SIG-M5 treated with dmso at 0.1 percent for 504 hours (cell line): ENCODE measurements at regions not wholly inside any gene's neighbourhood (a gene's known extent, or its start where the extent isn't known, plus 50 kb on each side); places are given as distances from the start of the nearest gene placed in this dataset.
"Not testable (repeated sequence)": the region's sequence is repeated elsewhere in the genome, so short reads cannot be mapped to it uniquely, and the experiment has no call there.

Experiments
- DNase-seq: peaks from one replicate; lab custom pipeline; 2025; ENCODE audit not compliant: unreplicated experiment; lab: John Stamatoyannopoulos, UW

GRCh38 chr5:164253764-164254163 lies 748.3 kb downstream of the MAT2B start:
- no peak for DNase-seq

GRCh38 chr5:164255598-164256213 lies 750.3 kb downstream of the MAT2B start:
- no peak for DNase-seq

DNA sequence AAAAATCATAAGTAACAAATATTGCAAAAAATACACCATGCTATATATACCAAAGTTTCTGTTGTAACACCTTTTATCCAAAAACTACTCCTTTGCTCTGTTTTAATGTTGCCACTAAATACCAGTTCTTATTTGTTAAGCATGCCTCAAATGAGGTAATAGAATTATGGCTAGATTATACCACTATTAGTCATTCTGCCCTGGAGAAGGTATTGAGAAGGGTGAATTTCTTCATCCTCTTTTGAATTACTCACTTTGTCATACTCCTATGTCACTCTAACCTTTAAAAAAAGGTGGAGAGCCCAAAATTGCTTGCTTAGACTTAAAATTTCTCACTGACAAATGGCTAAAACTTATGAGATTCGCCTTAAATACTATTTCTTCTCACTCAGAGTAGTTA lies 750.9 kb downstream of the MAT2B start:
- no peak for DNase-seq

GRCh38 chr5:164256954-164257353 lies 751.5 kb downstream of the MAT2B start:
- no peak for DNase-seq

DNA sequence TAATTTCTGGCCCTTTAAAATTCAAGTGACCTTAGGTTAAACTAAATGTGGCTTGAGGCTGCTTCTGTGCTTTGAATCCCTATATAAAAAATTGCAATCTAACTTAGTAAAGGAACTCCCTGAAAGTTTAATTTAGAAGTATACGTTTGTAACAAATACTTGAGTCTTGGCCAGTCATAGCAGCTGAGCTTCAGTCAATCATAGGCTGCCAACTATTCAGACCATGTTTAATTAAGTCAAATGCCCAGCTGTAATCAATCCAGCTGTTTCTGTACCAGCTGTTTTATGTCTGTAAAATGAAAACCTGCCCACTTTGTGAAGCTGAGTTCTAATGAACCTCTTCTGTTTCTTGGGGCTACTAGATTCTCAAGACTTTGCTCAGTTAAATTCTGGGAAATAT lies 760.1 kb downstream of the MAT2B start:
- DNase-seq = no peak

DNA sequence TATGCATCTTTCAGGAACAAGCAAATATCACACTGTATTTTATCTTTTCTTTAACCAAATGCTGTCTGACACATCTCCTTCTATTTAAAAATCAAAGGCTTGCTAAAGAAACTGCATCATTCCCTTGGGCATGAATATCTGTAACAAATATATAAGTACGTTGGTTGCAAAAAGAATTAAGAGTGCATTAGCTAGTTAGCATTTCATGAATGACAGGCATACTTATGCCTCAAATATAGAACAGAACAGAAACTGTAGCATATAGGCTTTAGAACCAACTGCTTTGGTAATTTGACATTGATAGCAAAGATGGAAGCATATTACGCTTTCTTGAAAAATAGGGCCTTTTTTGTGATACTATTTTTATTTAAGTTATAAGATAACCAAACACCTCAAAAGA lies 761.2 kb downstream of the MAT2B start:
- no peak for DNase-seq

DNA sequence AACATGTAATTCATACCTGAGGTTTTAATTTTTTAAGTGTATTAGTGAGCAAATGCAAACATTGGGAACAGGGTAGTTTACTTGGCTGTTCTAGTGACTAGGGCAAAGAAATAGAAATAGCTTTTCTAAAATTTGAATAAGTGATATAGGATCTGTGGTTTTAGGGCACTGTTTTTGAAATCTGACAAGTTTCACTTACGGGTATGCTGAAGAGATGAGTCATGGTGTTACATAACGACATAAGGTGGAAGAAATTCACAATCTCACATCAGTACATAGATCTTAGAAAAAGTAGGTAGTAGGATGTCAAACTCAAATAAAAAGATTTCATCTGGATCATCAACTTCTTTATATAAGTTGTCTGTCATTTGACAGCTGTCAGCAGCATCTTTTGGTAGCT lies 772.3 kb downstream of the MAT2B start:
- DNase-seq = no peak

DNA sequence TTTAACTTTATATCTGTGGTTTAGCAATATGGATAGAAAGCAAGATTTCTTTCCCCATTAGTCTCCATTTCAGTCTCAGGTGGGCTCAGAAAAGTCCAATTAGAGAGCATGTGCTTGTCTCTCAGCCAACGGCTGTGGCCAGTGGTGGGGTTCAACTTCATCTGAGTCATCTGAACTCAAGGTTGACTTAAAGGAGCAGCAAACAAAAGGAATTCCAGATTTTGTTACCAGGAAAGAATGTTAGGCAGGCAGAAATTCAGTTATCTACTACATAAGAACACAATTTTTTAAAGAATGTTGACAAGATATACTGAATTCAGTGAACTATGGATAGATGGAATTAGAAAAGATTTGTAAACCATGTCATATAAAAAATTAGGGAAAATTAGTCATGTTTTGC lies 784.1 kb downstream of the MAT2B start:
- DNase-seq = no peak

DNA sequence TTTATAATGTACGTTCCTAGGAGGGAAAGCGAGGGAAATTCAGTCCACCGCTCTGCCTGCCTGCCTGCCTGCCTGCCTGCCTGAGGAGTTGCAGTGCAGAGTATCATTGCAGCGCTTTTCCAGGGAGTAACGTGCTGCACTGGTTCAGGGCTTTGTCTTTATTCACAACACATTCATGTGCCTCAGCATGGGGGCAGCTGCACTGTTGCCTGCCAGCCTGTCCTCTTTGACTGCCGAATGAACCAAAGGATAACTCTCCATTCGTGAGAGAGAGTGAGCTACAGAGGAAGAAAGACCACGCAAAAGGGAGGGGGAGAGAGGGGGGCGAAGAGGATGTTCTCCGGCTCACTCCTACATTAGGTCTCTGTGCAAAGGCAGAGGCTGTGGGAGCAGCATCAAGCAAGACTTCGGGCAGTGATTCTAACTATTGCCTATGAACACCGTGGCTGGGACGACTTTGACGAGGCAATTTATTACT lies 791.2 kb downstream of the MAT2B start:
- no peak for DNase-seq

- no peak for DNase-seq
Measured at GRCh38 chr5:164298165-164298564, 792.7 kb downstream of the MAT2B start.

DNA sequence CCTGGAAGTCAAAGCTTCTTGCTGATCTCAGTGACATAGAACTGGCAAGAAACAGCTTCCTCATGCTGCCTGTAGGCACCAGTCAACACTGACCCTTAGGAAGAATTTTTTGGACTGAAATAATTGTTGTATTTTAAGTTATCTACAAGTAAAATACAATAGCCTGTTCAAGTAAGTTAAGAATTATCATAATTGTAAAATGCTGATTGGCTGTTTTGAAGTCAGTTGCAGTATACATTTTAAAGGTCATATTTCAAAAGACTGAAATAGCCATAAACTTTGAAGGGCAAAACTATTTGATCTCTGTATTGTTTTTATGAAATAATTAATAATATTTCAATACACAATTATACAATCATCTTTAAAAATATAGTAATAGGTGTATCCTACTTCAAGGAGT lies 794.9 kb downstream of the MAT2B start:
- DNase-seq = no peak

DNA sequence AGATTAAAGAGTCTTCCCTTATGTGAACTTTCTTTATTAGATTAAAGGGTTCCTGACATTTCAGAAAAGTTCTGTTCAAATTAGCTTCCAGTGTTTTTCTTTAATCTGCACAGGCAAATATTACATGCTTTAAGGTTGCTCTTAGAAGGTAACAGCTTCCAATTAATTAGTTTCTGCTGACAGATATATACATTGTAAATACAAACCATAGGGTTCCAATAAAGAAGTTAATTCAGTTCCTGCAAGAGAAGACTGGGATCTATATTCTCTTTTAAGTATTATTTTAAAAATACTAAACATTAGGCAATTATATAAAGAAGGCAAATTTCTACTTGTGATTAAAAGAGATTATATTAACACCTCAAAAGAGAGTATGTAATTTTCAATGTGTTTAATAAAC lies 795.7 kb downstream of the MAT2B start:
- no peak for DNase-seq

- DNase-seq = no peak
Measured at GRCh38 chr5:164301708-164302107, 796.3 kb downstream of the MAT2B start.

DNA sequence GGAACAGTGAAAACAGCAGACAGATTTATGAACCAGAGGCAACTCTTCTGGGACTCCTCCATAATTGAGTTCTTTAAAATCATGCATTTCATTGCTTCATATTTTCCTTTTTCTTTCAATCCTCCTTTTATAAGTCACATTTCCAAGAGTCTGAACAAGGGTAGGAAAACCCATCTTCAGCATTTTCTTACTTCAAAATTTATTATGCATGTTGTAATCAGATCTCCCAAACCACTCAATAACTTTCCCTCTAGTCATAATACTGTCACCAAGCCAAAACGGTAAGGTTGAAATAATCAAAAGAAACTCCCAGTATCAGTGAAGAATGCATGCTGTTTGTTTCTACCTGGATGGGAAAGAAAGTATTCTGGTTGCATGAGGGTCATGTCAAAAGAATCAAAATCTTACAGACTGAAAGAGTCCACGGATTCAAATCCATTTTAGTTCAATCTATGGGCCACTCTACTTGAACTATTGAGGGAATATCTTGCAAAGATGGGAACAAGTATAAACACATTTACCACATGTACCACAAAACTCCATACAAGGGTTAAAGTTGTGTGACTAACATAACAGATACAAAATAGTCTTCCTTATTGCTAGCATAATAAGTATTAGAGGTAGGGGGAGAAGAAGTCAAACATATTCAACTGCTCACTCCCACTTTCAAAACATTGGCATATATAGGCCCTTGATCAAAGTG lies 797.3 kb downstream of the MAT2B start:
- no peak for DNase-seq

DNA sequence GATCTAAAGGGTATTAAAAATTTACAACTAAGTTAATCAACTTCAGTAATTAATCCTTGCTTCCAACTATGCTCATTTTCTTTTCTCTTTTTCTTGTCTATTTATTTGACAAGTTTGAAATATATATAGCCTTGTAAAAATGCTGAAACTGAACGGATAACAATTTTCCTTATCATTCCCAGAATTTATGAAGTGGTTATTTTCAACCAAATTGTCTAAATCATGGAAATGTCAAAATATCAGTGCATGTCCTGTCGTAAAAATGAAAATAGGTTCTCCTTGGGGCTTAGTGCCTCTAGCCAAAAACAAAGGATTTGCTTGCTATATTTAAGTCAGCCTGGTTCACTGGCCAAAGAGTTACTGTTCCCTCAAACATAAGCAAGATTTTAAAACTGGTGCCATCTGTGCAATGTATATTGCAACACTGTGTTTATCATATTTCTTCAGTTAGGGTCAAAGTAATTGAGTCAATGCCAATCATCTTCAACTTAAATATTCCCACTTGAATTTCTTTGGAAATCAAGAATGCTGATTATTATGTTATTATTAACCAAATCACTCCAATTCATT lies 798.3 kb downstream of the MAT2B start:
- no peak for DNase-seq

DNA sequence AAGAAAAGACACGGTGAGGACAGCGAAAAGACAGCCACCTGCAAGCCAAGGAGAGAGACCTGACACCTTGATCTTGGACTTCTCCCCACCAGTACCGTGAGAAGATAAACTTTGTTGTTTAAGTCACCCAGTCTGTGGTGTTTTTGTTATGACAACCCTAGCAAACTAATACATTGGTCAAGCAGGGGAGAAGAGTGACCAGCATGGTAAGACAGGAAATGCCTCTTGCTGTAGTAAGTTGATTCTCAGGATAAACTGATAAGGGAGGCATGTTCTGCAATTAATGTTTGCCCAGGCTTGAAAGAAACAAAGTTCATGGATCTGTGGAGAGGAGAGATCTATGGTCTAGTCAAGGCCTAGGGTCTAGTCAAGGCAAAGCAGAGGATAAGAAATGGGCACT lies 801.2 kb downstream of the MAT2B start:
- no peak for DNase-seq

DNA sequence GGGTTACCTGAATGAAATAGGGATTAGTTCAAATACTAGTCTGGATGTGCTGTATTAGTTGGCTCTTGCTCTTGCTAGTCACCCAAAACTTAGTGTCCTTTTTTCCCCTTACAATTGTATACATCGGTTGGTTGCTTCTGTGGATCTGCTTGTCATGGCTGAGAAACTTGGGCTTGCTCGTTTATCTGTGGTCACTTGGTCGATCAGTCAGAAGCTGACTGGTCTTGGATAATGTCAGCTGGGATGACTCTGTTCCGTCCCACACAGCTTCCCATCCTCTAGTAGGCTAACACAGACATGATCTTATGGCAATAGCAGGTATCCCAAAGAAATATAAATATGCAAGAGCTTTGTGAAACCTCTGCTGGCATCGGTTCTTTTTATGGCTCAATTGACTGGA lies 807.4 kb downstream of the MAT2B start:
- no peak for DNase-seq

- DNase-seq = no peak
Measured at GRCh38 chr5:164317676-164318075, 812.3 kb downstream of the MAT2B start.

- no peak for DNase-seq
Measured at GRCh38 chr5:164319161-164319560, 813.7 kb downstream of the MAT2B start.

GRCh38 chr5:164324239-164324638 lies 818.8 kb downstream of the MAT2B start:
- DNase-seq = no peak

DNA sequence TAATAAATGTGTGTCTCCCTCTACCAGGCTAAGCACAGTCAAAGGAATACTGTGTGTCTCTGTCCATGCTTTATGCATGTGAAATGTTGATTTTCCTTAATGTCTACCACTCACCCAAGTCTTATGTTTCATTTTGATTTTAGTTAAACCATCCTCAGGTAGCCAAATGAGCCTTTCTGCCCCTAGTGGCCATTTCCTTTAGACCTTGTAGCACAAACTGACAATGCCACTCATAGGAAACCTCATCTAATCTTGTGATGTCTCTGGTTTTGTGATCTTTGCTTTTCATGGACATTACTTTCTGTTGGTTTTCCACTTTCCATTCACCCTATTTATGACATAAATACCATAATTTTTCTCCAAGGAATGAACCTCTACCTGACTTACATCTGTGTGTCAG lies 820.8 kb downstream of the MAT2B start:
- DNase-seq = no peak

GRCh38 chr5:164327166-164327565 lies 821.7 kb downstream of the MAT2B start:
- DNase-seq = not testable (repeated sequence)
